Stomach (tissue), 4 donors: ENCODE measurements at regions not wholly inside any gene's neighbourhood (a gene's known extent, or its start where the extent isn't known, plus 50 kb on each side); places are given as distances from the start of the nearest gene placed in this dataset.

ENCODE experiments used
- EP300 ChIP-seq: sonication (generic); formaldehyde crosslinking; IDR thresholded peaks from one replicate; pipeline ENCODE4 v1.6.1; 2017; ENCODE audit warnings: antibody characterized with exemption
- POLR2A ChIP-seq, 4 donors: fragments of 450-650 bp; IDR thresholded peaks; one replicate each; pipeline ENCODE4 v1.6.1; 2016; ENCODE audit warnings: antibody characterized with exemption in 4 of 4, control low read depth in 2 of 4, mild to moderate bottlenecking in 1 of 4, moderate library complexity in 1 of 4
- TF ChIP-seq, protein P1 (sequence below), 7 experiments: fragments of 450-650 bp in 4 of 7; fragments of 200-600 bp in 3 of 7; sonication (generic) in 3 of 7; IDR thresholded peaks; one replicate each; pipeline ENCODE4 v1.5.1; 2016 to 2019; ENCODE audit warnings: antibody characterized with exemption in 7 of 7, control low read depth in 2 of 7, mild to moderate bottlenecking in 1 of 7

- TF ChIP-seq, protein P1, sequence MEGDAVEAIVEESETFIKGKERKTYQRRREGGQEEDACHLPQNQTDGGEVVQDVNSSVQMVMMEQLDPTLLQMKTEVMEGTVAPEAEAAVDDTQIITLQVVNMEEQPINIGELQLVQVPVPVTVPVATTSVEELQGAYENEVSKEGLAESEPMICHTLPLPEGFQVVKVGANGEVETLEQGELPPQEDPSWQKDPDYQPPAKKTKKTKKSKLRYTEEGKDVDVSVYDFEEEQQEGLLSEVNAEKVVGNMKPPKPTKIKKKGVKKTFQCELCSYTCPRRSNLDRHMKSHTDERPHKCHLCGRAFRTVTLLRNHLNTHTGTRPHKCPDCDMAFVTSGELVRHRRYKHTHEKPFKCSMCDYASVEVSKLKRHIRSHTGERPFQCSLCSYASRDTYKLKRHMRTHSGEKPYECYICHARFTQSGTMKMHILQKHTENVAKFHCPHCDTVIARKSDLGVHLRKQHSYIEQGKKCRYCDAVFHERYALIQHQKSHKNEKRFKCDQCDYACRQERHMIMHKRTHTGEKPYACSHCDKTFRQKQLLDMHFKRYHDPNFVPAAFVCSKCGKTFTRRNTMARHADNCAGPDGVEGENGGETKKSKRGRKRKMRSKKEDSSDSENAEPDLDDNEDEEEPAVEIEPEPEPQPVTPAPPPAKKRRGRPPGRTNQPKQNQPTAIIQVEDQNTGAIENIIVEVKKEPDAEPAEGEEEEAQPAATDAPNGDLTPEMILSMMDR (IDR thresholded peaks at IDR 0.05): no peak
- TF ChIP-seq POLR2A (IDR thresholded peaks at IDR 0.05) (no peak), EP300 (no peak)
These were observed 199.1 kb upstream of the NRXN1 start for GRCh38 chr2:51231071-51231470.
